PC-3 (cell line): ENCODE measurements at regions not wholly inside any gene's neighbourhood (a gene's known extent, or its start where the extent isn't known, plus 50 kb on each side); places are given as distances from the start of the nearest gene placed in this dataset.

Source experiments
- CTCF ChIP-seq: fragments of 300-600 bp; sonication (generic); conservative IDR thresholded peaks from 2 replicates; pipeline ENCODE4 v1.5.1; 2017; ENCODE audit warnings: antibody characterized with exemption, low read depth, mild to moderate bottlenecking, low read length
- EZH2 ChIP-seq: fragments of 300-600 bp; sonication (generic); IDR thresholded peaks from one replicate; pipeline ENCODE4 v1.6.1; 2017; ENCODE audit warnings: antibody characterized with exemption, mild to moderate bottlenecking, low read length; ENCODE audit not compliant: unreplicated experiment

GRCh38 chr4:140229881-140230280 is 75.9 kb upstream of the MAML3 start:
- TF ChIP-seq CTCF = no peak
- TF ChIP-seq EZH2 = no peak
